Fibroblast of gingiva (primary cell): ENCODE measurements at regions not wholly inside any gene's neighbourhood (a gene's known extent, or its start where the extent isn't known, plus 50 kb on each side); places are given as distances from the start of the nearest gene placed in this dataset.
A peak's percentile ranks its signal among the peaks of the same experiment; 100 is the strongest.
"Not testable (repeated sequence)": the region's sequence is repeated elsewhere in the genome, so short reads cannot be mapped to it uniquely, and the experiment has no call there.

ENCODE experiments used
- DNase-seq: peaks from one replicate; pipeline ENCODE4 v3.0.0-alpha.2; 2011; ENCODE audit warnings: low read depth

DNA sequence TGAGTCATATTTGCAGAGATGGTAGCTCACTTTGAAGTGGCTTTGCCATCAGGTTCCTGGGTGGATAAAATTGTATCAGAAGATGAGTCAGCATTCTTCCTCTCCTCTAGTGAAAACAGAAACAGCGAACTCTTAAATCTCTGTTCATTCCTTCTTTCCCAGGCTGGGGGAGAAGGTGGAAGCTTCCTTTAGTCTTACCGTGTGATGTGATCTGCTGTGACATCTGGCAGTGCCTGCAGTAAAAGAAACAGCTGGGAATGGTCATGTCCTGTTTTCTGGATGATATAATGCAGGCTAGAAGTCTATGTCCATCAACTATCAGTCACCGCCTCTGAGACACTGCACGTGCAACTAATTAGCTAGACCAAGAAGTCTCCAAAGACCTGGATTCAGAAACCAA, 171.6 kb downstream of the VAPA start:
- peak; percentile 34 for DNase-seq

DNA sequence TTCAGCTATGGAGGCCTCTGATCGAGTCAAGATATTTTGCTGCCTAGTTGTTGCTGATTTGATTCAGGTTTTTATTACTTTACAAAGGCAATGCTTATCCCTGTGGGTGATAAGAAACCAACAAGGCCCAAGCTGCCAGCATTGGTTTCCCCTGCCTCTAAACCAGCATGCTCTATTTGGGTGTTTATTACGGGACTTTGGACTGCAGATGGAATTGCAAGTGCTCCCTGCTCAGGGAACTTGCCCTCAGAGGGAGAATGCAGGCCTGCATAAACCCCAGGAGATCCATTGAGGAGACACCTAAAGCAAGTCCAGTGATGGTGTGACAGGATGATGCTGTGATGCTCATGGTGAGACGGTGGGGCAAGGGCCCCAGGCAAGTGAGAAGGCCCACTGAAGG, 172.1 kb downstream of the VAPA start:
- no peak for DNase-seq

DNA sequence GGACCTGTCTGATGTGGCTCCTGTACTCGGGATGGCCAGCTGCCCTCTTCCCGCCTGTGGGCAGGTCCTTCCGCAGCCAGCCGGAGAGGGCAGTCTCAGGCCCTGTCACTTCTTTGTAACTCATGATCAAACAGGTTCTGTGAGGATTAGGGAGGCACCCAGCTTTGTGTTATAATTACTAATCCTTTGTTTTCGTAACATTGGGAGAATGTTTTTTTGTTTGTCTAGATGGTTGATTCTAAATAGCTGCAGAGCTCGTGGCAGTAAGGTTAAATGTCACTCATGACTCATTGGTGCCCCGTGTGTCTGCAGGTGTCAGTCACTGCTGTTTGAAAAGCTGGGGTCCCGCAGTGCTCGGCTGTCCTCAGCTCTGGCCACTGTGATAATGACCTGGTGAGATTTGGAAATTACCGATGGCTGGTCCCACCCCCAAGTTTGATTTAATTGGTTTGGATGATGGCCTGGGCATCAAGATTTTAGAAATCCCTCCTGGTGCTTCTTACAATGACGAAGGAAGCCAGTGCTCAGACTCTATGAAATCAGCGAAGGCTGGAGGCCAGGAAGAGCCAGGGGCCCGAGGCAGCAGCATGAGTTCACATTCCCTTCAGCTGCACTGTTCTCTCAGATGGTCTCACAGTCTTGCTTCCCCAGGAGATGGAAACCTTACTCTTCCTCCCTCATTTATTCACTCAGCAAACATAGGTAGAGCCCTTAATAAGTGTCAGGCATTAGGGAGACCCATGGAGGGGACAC, 172.8 kb downstream of the VAPA start:
- DNase-seq, result no peak

GRCh38 chr18:10088734-10089133, 174.9 kb downstream of the VAPA start:
- no peak for DNase-seq

- no peak for DNase-seq
Measured at GRCh38 chr18:10089881-10090280, 176.1 kb downstream of the VAPA start.

GRCh38 chr18:10090668-10091067, 176.9 kb downstream of the VAPA start:
- no peak for DNase-seq

- no peak for DNase-seq
Measured at GRCh38 chr18:10093445-10093844, 179.6 kb downstream of the VAPA start.

- DNase-seq, result no peak
Measured at GRCh38 chr18:10094154-10094553, 180.3 kb downstream of the VAPA start.

- no peak for DNase-seq
Measured at GRCh38 chr18:10094655-10095054, 180.8 kb downstream of the VAPA start.

- DNase-seq, result no peak
Measured at GRCh38 chr18:10095356-10095755, 181.5 kb downstream of the VAPA start.

DNA sequence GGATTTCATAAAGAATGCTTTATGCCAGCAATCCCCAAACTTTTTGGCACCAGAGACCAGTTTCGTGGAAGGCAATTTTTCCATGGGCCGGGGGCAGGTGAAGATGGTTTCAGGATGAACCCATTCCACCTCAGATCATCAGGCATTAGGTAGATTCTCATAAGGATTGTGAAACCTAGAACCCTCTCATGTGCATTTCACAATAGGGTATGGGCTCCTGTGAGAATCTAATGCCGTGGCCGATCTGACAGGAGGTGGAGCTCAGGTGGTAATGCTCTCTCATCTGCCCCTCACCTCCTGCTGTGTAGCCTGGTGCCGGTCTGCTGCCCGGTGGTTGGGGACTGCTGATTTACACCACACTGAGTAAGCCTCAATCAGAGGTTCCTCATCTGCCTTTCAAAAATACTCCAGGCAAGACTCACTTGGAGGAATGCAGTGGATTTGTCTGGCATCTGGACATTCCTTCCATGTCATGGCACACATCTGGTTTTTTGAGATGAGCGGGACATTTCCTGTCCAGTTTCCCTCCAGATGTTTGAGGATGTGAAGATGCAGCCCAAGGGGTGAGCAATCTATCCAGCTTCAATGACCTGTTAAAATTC, 185.8 kb downstream of the VAPA start:
- peak; percentile 73 for DNase-seq

DNA sequence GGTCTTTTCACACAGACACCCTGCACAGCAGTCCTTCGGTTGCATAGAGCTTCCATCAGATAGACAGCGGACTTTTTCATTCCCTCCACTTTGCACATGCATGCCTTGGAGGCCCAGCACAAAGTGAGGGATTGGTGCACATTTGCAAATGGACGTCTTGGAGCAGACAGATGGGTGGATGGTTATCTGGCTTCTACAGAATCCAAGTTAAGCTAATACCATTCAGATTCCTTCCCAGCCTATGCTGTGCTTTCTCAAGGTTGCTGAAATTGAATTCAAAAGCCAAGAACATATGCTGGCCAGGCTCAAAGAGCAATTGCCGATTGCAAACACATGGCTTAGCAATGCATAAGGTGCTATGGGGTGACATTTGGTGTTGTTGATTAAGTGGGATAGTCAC, 186.4 kb downstream of the VAPA start:
- peak; percentile 72 for DNase-seq

DNA sequence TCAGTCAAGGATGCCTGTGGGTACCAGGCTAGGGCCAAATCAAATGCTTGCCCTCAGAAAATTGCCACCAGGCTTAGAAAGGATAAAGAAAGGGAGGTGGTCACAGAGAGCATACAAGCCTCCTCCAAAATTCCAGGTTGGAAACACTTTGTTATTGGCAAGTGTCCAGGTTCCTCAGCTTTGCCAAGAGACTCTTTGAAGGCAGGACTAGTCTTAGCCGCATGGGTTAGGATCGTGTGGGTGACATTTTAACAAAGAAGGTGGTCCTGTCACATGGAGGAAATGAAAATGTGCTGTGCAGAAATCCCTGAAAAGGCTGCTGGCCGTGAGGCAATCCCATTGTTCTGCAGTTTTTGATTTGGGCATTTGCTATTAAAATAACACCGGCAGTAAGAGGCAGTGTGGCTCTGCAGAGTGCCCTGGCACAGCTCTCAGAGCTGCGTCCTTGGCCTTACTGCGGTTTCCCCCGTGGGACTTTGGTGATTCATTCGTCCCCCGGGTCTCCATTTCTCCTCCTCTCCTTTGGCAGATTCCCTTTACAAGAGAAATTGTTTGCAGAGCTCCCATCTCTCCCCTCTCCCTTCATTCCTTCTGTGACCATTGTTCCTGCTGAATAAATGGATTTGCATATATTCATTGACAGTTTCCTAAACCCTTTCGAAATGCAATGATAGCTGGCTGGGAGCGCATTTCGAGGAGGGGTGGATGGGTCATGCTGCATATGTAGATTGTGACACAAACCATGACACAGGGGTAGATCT, 187.3 kb downstream of the VAPA start:
- DNase-seq, result peak; percentile 94

- DNase-seq, result no peak
Measured at GRCh38 chr18:10101729-10102128, 187.9 kb downstream of the VAPA start.

- DNase-seq, result not testable (repeated sequence)
Measured at GRCh38 chr18:10105118-10105517, 191.3 kb downstream of the VAPA start.

GRCh38 chr18:10111191-10111590, 197.4 kb downstream of the VAPA start:
- DNase-seq, result peak; percentile 27

GRCh38 chr18:10111944-10112343, 198.1 kb downstream of the VAPA start:
- DNase-seq, result no peak

DNA sequence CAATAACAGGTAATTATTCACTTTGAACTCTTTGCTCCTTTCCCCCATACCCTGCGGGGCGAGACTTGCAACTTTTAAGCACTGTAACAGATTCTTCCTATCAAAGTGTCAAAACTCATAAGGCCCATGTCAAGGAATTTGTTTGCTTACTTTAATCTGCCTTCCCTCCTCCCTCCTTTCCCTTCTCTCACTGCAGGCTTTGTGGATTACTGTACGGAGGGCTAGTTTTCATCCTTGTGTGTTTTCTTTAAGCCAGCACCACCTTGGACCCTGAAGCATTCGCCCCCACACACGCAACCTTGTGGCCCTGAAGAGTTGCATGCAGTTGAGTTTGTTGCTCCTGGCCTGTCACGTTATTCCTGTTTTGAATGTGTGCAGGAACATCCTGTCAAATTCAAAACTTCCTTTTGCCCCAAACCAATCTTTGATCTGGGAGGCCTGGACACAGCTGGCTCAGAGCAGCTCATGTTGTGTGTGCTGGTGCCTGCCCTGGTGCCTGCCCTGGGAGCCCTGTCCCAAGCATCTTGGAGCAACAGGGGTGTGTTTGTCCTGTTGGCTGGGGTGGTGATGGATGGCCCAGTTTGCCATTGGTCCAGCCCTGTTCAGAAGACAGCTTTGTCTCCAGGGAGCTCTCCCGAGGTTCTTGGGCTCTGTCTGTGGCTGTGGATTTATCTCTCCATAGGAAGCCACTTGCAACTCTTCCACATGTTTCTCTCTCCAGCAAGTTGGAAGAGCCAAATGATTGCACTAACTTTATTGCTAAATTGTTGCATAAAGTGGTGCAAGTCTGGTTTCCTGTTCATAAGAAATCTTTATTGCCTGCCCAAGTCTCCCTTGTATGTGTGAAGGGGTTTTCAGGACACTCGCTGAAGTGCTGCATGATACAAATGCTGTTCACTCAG, 199.6 kb downstream of the VAPA start:
- DNase-seq, result peak; percentile 75

GRCh38 chr18:10114717-10115463, 201.1 kb downstream of the VAPA start:
- no peak for DNase-seq

DNA sequence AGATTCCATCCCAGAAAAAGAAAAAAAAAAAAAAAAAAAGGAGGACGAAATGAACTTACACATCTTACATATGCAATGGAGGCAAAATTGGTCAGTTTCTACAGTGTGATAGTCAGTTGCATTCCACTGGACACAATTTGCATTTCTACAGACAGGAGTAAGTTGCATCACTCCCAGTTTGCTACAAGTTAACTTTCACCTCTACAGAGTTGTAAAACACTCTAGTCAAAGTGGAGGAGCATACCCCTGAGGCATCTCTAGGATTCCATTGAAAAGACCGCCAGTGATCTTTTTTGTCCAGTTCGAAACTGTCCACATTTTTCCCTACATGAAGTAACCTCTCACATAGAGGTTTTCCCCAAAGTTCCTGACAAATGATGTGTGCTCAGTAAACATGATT, 202.8 kb downstream of the VAPA start:
- DNase-seq, result no peak

DNA sequence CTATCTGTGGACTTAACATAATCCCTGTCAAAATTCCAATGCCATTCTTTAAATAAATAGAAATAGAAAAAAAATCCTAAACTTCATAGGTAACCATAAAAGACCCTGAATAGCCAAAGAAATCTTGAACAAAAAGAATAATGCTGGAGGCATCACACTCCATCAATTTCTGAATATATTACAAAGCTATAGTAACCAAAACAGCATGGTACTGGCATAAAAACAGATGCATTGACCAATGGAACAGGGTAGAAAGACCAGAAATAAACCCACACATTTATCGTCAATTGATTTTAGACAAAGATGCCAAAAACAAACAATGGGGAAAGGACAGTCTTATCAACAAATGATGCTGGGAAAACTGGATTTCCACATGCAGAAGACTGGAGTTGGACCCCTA, 205.7 kb downstream of the VAPA start:
- no peak for DNase-seq
